GM18951 (cell line): ENCODE measurements at regions not wholly inside any gene's neighbourhood (a gene's known extent, or its start where the extent isn't known, plus 50 kb on each side); places are given as distances from the start of the nearest gene placed in this dataset.

ENCODE experiments used
- POLR2A ChIP-seq: IDR thresholded peaks from 4 replicates; pipeline ENCODE4 v1.6.1; 2011; ENCODE audit warnings: mild to moderate bottlenecking; ENCODE audit not compliant: insufficient read length, insufficient read depth; ENCODE audit errors: extremely low read depth
- in situ Hi-C: fragments of 300-500 bp; cut with MboI; formaldehyde crosslinking; loops from one replicate; pipeline ENCODE4 v1.12.0; 2022; ENCODE audit warnings: low sequenced_read_pairs, mixed read lengths, inconsistent platforms; ENCODE audit not compliant: unreplicated experiment

- no peak for TF ChIP-seq POLR2A
- in situ Hi-C loops = no loop called here
Measured at GRCh38 chr6:9901376-9901775, 513.5 kb downstream of the TFAP2A start.

- TF ChIP-seq POLR2A = no peak
- in situ Hi-C loops = no loop called here
Measured at GRCh38 chr6:9896806-9897205, 518.1 kb downstream of the TFAP2A start.

- TF ChIP-seq POLR2A = no peak
- in situ Hi-C loops = no loop called here
Measured at GRCh38 chr6:9890893-9891292, 524.0 kb downstream of the TFAP2A start.

GRCh38 chr6:9890469-9890868 is 524.4 kb downstream of the TFAP2A start:
- no peak for TF ChIP-seq POLR2A
- in situ Hi-C loops = no loop called here

- in situ Hi-C loops = no loop called here
- TF ChIP-seq POLR2A = no peak
Measured at GRCh38 chr6:9878535-9878934, 536.3 kb downstream of the TFAP2A start.

GRCh38 chr6:9875605-9876353 is 539.1 kb downstream of the TFAP2A start:
- in situ Hi-C loops = no loop called here

GRCh38 chr6:9862603-9863167 is 552.2 kb downstream of the TFAP2A start:
- in situ Hi-C loops = no loop called here
- TF ChIP-seq POLR2A = no peak

More at GRCh38 chr6:9875605-9876353, 539.1 kb downstream of the TFAP2A start:
- no peak for TF ChIP-seq POLR2A

GRCh38 chr6:9851541-9852380 is 563.1 kb downstream of the TFAP2A start:
- TF ChIP-seq POLR2A = no peak
- in situ Hi-C loops = no loop called here

- TF ChIP-seq POLR2A = no peak
- in situ Hi-C loops = no loop called here
Measured at GRCh38 chr6:9851006-9851405, 563.9 kb downstream of the TFAP2A start.

- in situ Hi-C loops = no loop called here
Measured at GRCh38 chr6:9848094-9848493, 566.8 kb downstream of the TFAP2A start.

GRCh38 chr6:9841886-9842725 is 572.8 kb downstream of the TFAP2A start:
- no peak for TF ChIP-seq POLR2A
- in situ Hi-C loops = no loop called here

More at GRCh38 chr6:9848094-9848493, 566.8 kb downstream of the TFAP2A start:
- no peak for TF ChIP-seq POLR2A

GRCh38 chr6:9834233-9834632 is 580.6 kb downstream of the TFAP2A start:
- TF ChIP-seq POLR2A = no peak
- in situ Hi-C loops = no loop called here

- in situ Hi-C loops = no loop called here
- no peak for TF ChIP-seq POLR2A
Measured at GRCh38 chr6:9831783-9832182, 583.1 kb downstream of the TFAP2A start.
